IMR-90 (cell line): ENCODE measurements at regions not wholly inside any gene's neighbourhood (a gene's known extent, or its start where the extent isn't known, plus 50 kb on each side); places are given as distances from the start of the nearest gene placed in this dataset.
A peak's percentile ranks its signal among the peaks of the same experiment; 100 is the strongest.

Source experiments
- ATAC-seq: fragments of 200-7000 bp; cut with Tn5 transposase; 2 replicates; pipeline ENCODE4 v1.9.1; 2020; ENCODE audit warnings: low read depth, mild to moderate bottlenecking, moderate library complexity
- BruUV-seq: library from RNA; stranded (reverse); fragments of 400-500 nt; replicated peaks from 2 replicates; lab custom pipeline; 2021; lab: Mats Ljungman, UMichigan
- CTCF ChIA-PET: fragments of 300-600 bp; formaldehyde crosslinking; extraction: SDS; loops from one replicate; lab custom pipeline; 2021; ENCODE audit warnings: antibody characterized with exemption; lab: Yijun Ruan, JAX
- POLR2A ChIA-PET: fragments of 300-600 bp; sonication (Branson Sonifier 250); formaldehyde crosslinking; loops from one replicate; lab custom pipeline; 2022; ENCODE audit warnings: antibody characterized with exemption; ENCODE audit not compliant: unreplicated experiment; lab: Charles Lee
- DNase-seq: peaks from one replicate; pipeline ENCODE4 v3.0.0; 2013
- H2AFZ ChIP-seq: replicated peaks from 2 replicates; pipeline ENCODE3; 2013; ENCODE audit warnings: low read length, mild to moderate bottlenecking; ENCODE audit not compliant: poor library complexity
- H2AK5ac ChIP-seq: 2 replicates; pipeline ENCODE4 v1.6.1; 2013; ENCODE audit warnings: low read depth, low read length, inconsistent platforms
- H2AK9ac ChIP-seq: replicated peaks from 2 replicates; pipeline ENCODE3; 2013; ENCODE audit warnings: mild to moderate bottlenecking, low read depth, low read length, moderate library complexity; ENCODE audit not compliant: poor library complexity
- H2BK120ac ChIP-seq: 2 replicates; pipeline ENCODE4 v1.6.1; 2013; ENCODE audit warnings: low read depth, low read length, inconsistent platforms
- H2BK15ac ChIP-seq: 3 replicates; pipeline ENCODE4 v1.6.1; 2013; ENCODE audit warnings: low read depth, low read length, inconsistent platforms
- H2BK20ac ChIP-seq: 2 replicates; pipeline ENCODE4 v1.6.1; 2013; ENCODE audit warnings: low read depth, mild to moderate bottlenecking, inconsistent platforms, low read length, moderate library complexity
- H2BK5ac ChIP-seq: 2 replicates; pipeline ENCODE4 v1.6.1; 2013; ENCODE audit warnings: mild to moderate bottlenecking, low read depth, low read length, inconsistent platforms; ENCODE audit not compliant: poor library complexity, severe bottlenecking
- H3K14ac ChIP-seq: replicated peaks from 2 replicates; pipeline ENCODE4 v1.6.1; 2013; ENCODE audit warnings: low read depth, low read length, inconsistent platforms
- H3K18ac ChIP-seq: 2 replicates; pipeline ENCODE4 v1.6.1; 2013; ENCODE audit warnings: low read depth, low read length, control low read depth
- H3K23ac ChIP-seq: 2 replicates; pipeline ENCODE4 v1.6.1; 2013; ENCODE audit warnings: low read depth, low read length, inconsistent platforms
- H3K27ac ChIP-seq: 2 replicates; pipeline ENCODE4 v1.5.1; 2013; ENCODE audit warnings: mild to moderate bottlenecking, control low read depth, low read length; ENCODE audit not compliant: insufficient read depth
- H3K27me3 ChIP-seq: 2 replicates; pipeline ENCODE4 v1.6.1; 2013; ENCODE audit warnings: low read length; ENCODE audit not compliant: control insufficient read depth, insufficient read depth
- H3K36me3 ChIP-seq: 2 replicates; pipeline ENCODE4 v1.6.1; 2013; ENCODE audit warnings: low read length, mixed read lengths; ENCODE audit not compliant: control insufficient read depth, insufficient read depth
- H3K4ac ChIP-seq: 2 replicates; pipeline ENCODE4 v1.6.1; 2013; ENCODE audit warnings: low read depth, low read length, inconsistent platforms
- H3K4me1 ChIP-seq: 2 replicates; pipeline ENCODE4 v1.6.1; 2013; ENCODE audit warnings: low read length, mixed read lengths; ENCODE audit not compliant: control insufficient read depth, insufficient read depth
- H3K4me2 ChIP-seq: 2 replicates; pipeline ENCODE4 v1.6.1; 2013; ENCODE audit warnings: low read depth, mild to moderate bottlenecking, control low read depth, low read length, moderate library complexity
- H3K4me3 ChIP-seq: 2 replicates; pipeline ENCODE4 v1.5.1; 2013; ENCODE audit warnings: low read depth, mild to moderate bottlenecking, control low read depth, low read length, moderate library complexity; ENCODE audit not compliant: insufficient read depth
- H3K56ac ChIP-seq: 2 replicates; pipeline ENCODE4 v1.6.1; 2013; ENCODE audit warnings: low read length, inconsistent platforms; ENCODE audit not compliant: insufficient read depth; ENCODE audit errors: extremely low read depth
- H3K79me1 ChIP-seq, 2 experiments: 2 replicates each; pipeline ENCODE4 v1.6.1; 2013; ENCODE audit warnings: low read length in 2 of 2, inconsistent platforms in 1 of 2, low read depth in 1 of 2
- H3K9ac ChIP-seq: 2 replicates; pipeline ENCODE4 v1.6.1; 2013; ENCODE audit warnings: low read depth, low read length, control low read depth
- H3K9me1 ChIP-seq: 2 replicates; pipeline ENCODE4 v1.6.1; 2013; ENCODE audit warnings: low read length, inconsistent platforms; ENCODE audit not compliant: insufficient read depth
- H3K9me3 ChIP-seq: 2 replicates; pipeline ENCODE4 v1.6.1; 2013; ENCODE audit warnings: low read length; ENCODE audit not compliant: control insufficient read depth, insufficient read depth
- H4K20me1 ChIP-seq: 2 replicates; pipeline ENCODE4 v1.6.1; 2013; ENCODE audit warnings: low read length, inconsistent platforms; ENCODE audit not compliant: insufficient read depth
- H4K5ac ChIP-seq: 2 replicates; pipeline ENCODE4 v1.6.1; 2013; ENCODE audit warnings: mild to moderate bottlenecking, low read depth, low read length, control low read depth
- H4K8ac ChIP-seq, 2 experiments: 2 replicates each; pipeline ENCODE4 v1.6.1; 2013; ENCODE audit warnings: low read depth in 2 of 2, low read length in 2 of 2, control low read depth in 1 of 2, inconsistent platforms in 1 of 2
- H4K91ac ChIP-seq: 2 replicates; pipeline ENCODE4 v1.6.1; 2013; ENCODE audit warnings: low read depth, low read length, inconsistent platforms; ENCODE audit not compliant: insufficient read depth
- BHLHE40 ChIP-seq: fragments of 150-350 bp; IDR thresholded peaks from 2 replicates; pipeline ENCODE4 v1.6.1; 2016; ENCODE audit warnings: mild to moderate bottlenecking, low read depth, low read length
- CEBPB ChIP-seq: IDR thresholded peaks from 2 replicates; pipeline ENCODE4 v1.6.1; 2012; ENCODE audit warnings: low read depth, low read length, improper control_type of control experiment
- CHD1 ChIP-seq: IDR thresholded peaks from 2 replicates; pipeline ENCODE4 v1.6.1; 2012; ENCODE audit warnings: low read depth, low read length, improper control_type of control experiment
- CTCF ChIP-seq: conservative IDR thresholded peaks from 2 replicates; pipeline ENCODE4 v1.5.1; 2012; ENCODE audit warnings: mild to moderate bottlenecking, low read depth, low read length, improper control_type of control experiment
- ELK1 ChIP-seq: fragments of 150-350 bp; IDR thresholded peaks from 2 replicates; pipeline ENCODE4 v1.6.1; 2016; ENCODE audit warnings: low read depth, mild to moderate bottlenecking, low read length, moderate library complexity, borderline replicate concordance
- FOS ChIP-seq: fragments of 150-350 bp; IDR thresholded peaks from 2 replicates; pipeline ENCODE4 v1.6.1; 2016; ENCODE audit warnings: low read depth, low read length
- MAFK ChIP-seq: IDR thresholded peaks from 2 replicates; pipeline ENCODE4 v1.6.1; 2012; ENCODE audit warnings: low read depth, low read length, improper control_type of control experiment
- MAZ ChIP-seq: IDR thresholded peaks from 2 replicates; pipeline ENCODE4 v1.6.1; 2012; ENCODE audit warnings: low read depth, mild to moderate bottlenecking, low read length, improper control_type of control experiment, moderate library complexity, borderline replicate concordance
- MXI1 ChIP-seq: IDR thresholded peaks from 2 replicates; pipeline ENCODE4 v1.6.1; 2012; ENCODE audit warnings: low read depth, mild to moderate bottlenecking, low read length, moderate library complexity, borderline replicate concordance
- NFE2L2 ChIP-seq: fragments of 150-350 bp; IDR thresholded peaks from 2 replicates; pipeline ENCODE4 v1.6.1; 2016; ENCODE audit warnings: low read depth, mild to moderate bottlenecking, low read length
- RAD21 ChIP-seq: IDR thresholded peaks from 2 replicates; pipeline ENCODE4 v1.6.1; 2012; ENCODE audit warnings: low read length, improper control_type of control experiment
- RCOR1 ChIP-seq: IDR thresholded peaks from 2 replicates; pipeline ENCODE4 v1.6.1; 2012; ENCODE audit warnings: mild to moderate bottlenecking, low read length, improper control_type of control experiment; ENCODE audit not compliant: insufficient replicate concordance
- RFX5 ChIP-seq: IDR thresholded peaks from 2 replicates; pipeline ENCODE4 v1.8.0; 2012; ENCODE audit warnings: low read depth, mild to moderate bottlenecking, low read length, moderate library complexity
- SMC3 ChIP-seq: fragments of 150-350 bp; IDR thresholded peaks from 2 replicates; pipeline ENCODE4 v1.6.1; 2016; ENCODE audit warnings: low read depth, mild to moderate bottlenecking, antibody characterized with exemption, low read length, moderate library complexity
- WGBS, 2 experiments: methylation state at CpG; one replicate each; pipeline versions ENCODE4 v1.1.5 to v1.1.7; 2013; ENCODE audit warnings: missing lambda C conversion rate in 2 of 2; ENCODE audit not compliant: insufficient read length in 1 of 2; ENCODE audit errors: extremely low coverage in 2 of 2; 5-methylcytosine and 5-hydroxymethylcytosine counted together
- dilution Hi-C: fragments of 300-500 bp; cut with HindIII; formaldehyde crosslinking; loops from one replicate; pipeline ENCODE4 v1.14.3; 2018; ENCODE audit warnings: low sequenced_read_pairs; ENCODE audit not compliant: unreplicated experiment
- in situ Hi-C: fragments of 300-500 bp; cut with MboI; formaldehyde crosslinking; loops from 3 replicates; pipeline ENCODE4 v1.14.3; 2019; ENCODE audit warnings: low sequenced_read_pairs, inconsistent platforms, mixed read lengths
- intact Hi-C: fragments of 100-400 bp; cut with micrococcal nuclease; formaldehyde crosslinking; loops from 2 replicates; pipeline ENCODE4 v1.10.0; 2022
- TF ChIP-seq, protein P1 (sequence below): fragments of 150-350 bp; IDR thresholded peaks from 2 replicates; pipeline ENCODE4 v1.6.1; 2017; ENCODE audit warnings: mild to moderate bottlenecking, antibody characterized with exemption, low read length, low read depth

- Histone ChIP-seq H2AK9ac (peak overlapping the region; percentile 67), H3K4me2 (peak overlapping the region; percentile 63; the same call in 1 of the 2 replicates), H3K27ac (peak overlapping the region; percentile 92), H2AFZ (no peak overlapping the region), H3K4ac (peak overlapping the region; percentile 95), H3K18ac (peak overlapping the region; percentile 93), H3K9ac (peak overlapping the region; percentile 24; the same call in 1 of the 2 replicates), H2AK5ac (peak overlapping the region; percentile 98), H3K9me3 (no peaks in the 10 kb centered on the region), H3K9me1 (peaks cover 9% of the 10 kb centered on the region), H4K91ac (peak overlapping the region; percentile 94), H4K5ac (peak overlapping the region; percentile 74), H2BK20ac (peak overlapping the region; percentile 96), H4K20me1 (no peaks in the 10 kb centered on the region), H3K36me3 (no peaks in the 10 kb centered on the region), H3K23ac (peak overlapping the region; percentile 89), H3K4me1 (peaks cover 14% of the 10 kb centered on the region), H3K56ac (peak overlapping the region; percentile 75), H4K8ac (peak overlapping the region; percentile 88 to 93), H3K79me1 (peaks cover 9 to 27% of the 10 kb centered on the region in 2 experiments; a peak in 3 of 4 replicates), H3K14ac (peak overlapping the region; percentile 94), H2BK120ac (peak overlapping the region; percentile 96), H3K27me3 (no peaks in the 10 kb centered on the region), H2BK15ac (peak overlapping the region; percentile 98), H2BK5ac (peak overlapping the region; percentile 98), H3K4me3 (no peak overlapping the region)
- in situ Hi-C loops (no loop called here), intact Hi-C loops (no loop called here), dilution Hi-C loops (no loop called here)
- WGBS, 2 experiments, result no CpG with 5 or more reads among the region's 5 CpGs
- peak; percentile 86 for ATAC-seq
- no TSS peak for BruUV-seq
- ChIA-PET CTCF (interaction anchor here (0.6 kb wide), 1 partner anchor 357 kb away, joined by 8 read pairs; no protein-coding TSS in a partner anchor), POLR2A (no interaction called here)
- peak; percentile 96 for DNase-seq
- TF ChIP-seq MAFK (peak; percentile 23; the same call in 1 of the 2 replicates), RFX5 (no peak), MXI1 (no peak), CHD1 (no peak), FOS (peak; percentile 94), CEBPB (peak; percentile 88), BHLHE40 (no peak), ELK1 (no peak), SMC3 (no peak), MAZ (no peak), CTCF (no peak), NFE2L2 (no peak), RAD21 (0 out of 2 replicates have a peak, but pooled peaks have one; percentile 3), RCOR1 (no peak)
- TF ChIP-seq, protein P1, sequence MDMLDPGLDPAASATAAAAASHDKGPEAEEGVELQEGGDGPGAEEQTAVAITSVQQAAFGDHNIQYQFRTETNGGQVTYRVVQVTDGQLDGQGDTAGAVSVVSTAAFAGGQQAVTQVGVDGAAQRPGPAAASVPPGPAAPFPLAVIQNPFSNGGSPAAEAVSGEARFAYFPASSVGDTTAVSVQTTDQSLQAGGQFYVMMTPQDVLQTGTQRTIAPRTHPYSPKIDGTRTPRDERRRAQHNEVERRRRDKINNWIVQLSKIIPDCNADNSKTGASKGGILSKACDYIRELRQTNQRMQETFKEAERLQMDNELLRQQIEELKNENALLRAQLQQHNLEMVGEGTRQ, result peak; percentile 78
Measured at GRCh38 chr5:34598177-34598794, 57.8 kb upstream of the RAI14 start.
